ENCODE measurements at regions not wholly inside any gene's neighbourhood (a gene's known extent, or its start where the extent isn't known, plus 50 kb on each side); places are given as distances from the start of the nearest gene placed in this dataset.

DNA sequence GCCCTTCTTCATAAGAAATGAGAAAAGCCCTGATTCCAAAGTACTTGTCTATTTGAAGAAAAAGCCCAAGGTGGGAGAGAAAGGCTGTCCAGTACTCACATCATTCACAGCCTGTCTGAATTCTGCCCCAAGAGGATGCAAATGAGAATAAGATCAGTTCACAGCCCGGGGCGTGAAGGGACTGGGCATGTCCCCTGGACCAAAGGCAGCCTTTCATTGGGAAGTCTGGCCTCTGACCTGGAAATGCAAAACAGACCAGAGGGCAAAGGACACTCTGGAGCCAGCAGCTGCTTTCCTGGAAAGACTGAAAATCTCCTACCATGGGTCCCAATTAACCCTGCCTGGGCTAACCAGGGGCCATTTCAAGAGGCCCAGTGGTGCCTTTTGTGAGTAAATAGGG, 191.2 kb upstream of the PELI2 start:
- DNase-seq (ENCODE audit: low spot score): no peak
- Histone ChIP-seq H3K4me3 (ENCODE audit: severe bottlenecking) (no peak overlapping the region), H3K27me3 (ENCODE audit: insufficient read depth, poor library complexity, severe bottlenecking) (no peaks in the 10 kb centered on the region), H3K36me3 (ENCODE audit: low read depth) (no peaks in the 10 kb centered on the region), H3K9me3 (ENCODE audit: severe bottlenecking) (peaks cover 1% of the 10 kb centered on the region), H3K27ac (ENCODE audit: poor library complexity, severe bottlenecking) (no peak overlapping the region), H3K4me1 (ENCODE audit: insufficient read depth, poor library complexity, severe bottlenecking) (no peaks in the 10 kb centered on the region)
- no peak for ATAC-seq (ENCODE audit: low read depth)
- TF ChIP-seq, protein P1, sequence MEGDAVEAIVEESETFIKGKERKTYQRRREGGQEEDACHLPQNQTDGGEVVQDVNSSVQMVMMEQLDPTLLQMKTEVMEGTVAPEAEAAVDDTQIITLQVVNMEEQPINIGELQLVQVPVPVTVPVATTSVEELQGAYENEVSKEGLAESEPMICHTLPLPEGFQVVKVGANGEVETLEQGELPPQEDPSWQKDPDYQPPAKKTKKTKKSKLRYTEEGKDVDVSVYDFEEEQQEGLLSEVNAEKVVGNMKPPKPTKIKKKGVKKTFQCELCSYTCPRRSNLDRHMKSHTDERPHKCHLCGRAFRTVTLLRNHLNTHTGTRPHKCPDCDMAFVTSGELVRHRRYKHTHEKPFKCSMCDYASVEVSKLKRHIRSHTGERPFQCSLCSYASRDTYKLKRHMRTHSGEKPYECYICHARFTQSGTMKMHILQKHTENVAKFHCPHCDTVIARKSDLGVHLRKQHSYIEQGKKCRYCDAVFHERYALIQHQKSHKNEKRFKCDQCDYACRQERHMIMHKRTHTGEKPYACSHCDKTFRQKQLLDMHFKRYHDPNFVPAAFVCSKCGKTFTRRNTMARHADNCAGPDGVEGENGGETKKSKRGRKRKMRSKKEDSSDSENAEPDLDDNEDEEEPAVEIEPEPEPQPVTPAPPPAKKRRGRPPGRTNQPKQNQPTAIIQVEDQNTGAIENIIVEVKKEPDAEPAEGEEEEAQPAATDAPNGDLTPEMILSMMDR (IDR thresholded peaks at IDR 0.05; ENCODE audit: poor library complexity, severe bottlenecking): no peak

DNA sequence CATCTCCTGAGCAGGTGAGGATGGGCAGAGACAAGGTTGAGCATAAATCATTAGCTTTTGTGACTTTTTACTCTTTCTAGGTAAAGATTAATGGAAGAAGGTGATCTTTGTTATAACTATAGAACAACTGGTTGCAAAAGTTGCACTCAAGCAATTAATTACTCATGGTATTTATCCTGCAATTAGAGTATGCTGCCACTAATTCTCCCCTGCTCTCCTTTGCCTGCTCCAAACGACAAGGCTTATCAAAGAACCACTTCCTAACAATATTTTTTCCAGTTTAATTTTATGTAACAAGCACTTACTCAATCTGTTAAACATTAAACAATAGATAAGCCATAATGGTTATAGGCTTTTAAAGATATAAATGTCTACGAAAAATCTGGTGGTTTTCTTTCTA, 189.9 kb upstream of the PELI2 start:
- TF ChIP-seq, protein P1 (IDR thresholded peaks at IDR 0.05; ENCODE audit: poor library complexity, severe bottlenecking): no peak
- no peaks in the 10 kb centered on the region for H3K27me3 ChIP-seq (ENCODE audit: insufficient read depth, poor library complexity, severe bottlenecking)
- no peaks in the 10 kb centered on the region for H3K4me1 ChIP-seq (ENCODE audit: insufficient read depth, poor library complexity, severe bottlenecking)
- peaks cover 1% of the 10 kb centered on the region for H3K9me3 ChIP-seq (ENCODE audit: severe bottlenecking)
- ATAC-seq (ENCODE audit: low read depth) (no peak), DNase-seq (ENCODE audit: low spot score) (no peak)
- no peak overlapping the region for H3K27ac ChIP-seq (ENCODE audit: poor library complexity, severe bottlenecking)
- no peaks in the 10 kb centered on the region for H3K36me3 ChIP-seq (ENCODE audit: low read depth)
- H3K4me3 ChIP-seq (ENCODE audit: severe bottlenecking): no peak overlapping the region

DNA sequence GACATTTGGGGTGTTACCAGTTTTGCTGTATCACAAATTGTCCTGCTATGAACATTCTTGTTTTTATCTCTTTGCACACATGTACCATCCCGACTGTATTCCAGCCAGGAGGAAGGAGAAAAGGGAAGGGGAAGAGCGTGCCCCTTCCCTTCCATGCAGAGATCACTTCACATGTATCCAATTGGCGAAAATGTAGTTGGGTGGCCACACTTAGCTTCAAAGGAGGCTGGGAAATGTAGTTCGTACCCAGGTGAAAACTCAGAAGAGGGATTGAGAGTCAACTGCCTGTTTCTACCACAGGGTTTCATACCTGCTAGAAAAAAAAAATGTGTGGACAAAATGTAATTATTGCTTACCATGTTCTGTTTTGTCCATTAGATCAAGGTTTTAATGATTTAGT, 189.1 kb upstream of the PELI2 start:
- TF ChIP-seq, protein P1 (IDR thresholded peaks at IDR 0.05; ENCODE audit: poor library complexity, severe bottlenecking): no peak
- Histone ChIP-seq H3K4me1 (ENCODE audit: insufficient read depth, poor library complexity, severe bottlenecking) (no peaks in the 10 kb centered on the region), H3K36me3 (ENCODE audit: low read depth) (no peaks in the 10 kb centered on the region), H3K27ac (ENCODE audit: poor library complexity, severe bottlenecking) (no peak overlapping the region), H3K27me3 (ENCODE audit: insufficient read depth, poor library complexity, severe bottlenecking) (no peaks in the 10 kb centered on the region), H3K4me3 (ENCODE audit: severe bottlenecking) (no peak overlapping the region), H3K9me3 (ENCODE audit: severe bottlenecking) (peaks cover 1% of the 10 kb centered on the region)
- DNase-seq (ENCODE audit: low spot score) (no peak), ATAC-seq (ENCODE audit: low read depth) (no peak)

DNA sequence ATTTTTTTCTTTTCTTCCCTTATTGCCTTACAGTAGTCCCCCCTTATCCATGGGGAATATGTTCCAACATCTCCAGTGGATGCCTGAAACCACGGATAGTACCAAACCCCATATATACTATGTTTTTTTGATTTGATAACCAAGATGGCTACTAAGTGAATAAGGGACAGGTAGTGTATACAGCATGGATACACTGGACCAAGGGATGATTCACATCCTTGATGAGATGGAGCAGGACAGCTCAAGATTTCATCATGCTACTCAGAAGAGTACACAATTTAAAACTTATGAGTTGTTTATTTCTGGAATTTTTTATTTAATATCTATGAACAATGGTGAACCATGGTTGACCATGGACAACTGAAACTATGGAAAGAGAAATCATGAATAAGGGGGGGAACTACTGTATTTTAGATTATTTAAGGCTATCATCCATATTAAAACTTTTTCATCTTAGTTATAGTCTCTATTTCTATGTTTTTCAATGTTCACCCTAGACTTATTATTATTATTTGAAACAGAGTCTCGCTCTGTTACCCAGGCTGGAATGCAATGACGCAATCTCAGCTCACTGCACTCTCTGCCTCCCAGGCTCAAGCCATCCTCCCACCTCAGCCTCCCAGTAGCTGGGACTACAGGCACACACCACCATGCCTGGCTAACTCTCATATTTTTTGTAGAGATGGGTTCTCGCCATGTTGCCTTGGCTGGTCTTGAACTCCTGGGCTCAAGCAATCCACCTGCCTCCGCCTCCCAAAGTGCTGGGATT, 188.0 kb upstream of the PELI2 start:
- ATAC-seq (ENCODE audit: low read depth) (peak; percentile 68), DNase-seq (ENCODE audit: low spot score) (no peak)
- Histone ChIP-seq H3K27me3 (ENCODE audit: insufficient read depth, poor library complexity, severe bottlenecking) (no peaks in the 10 kb centered on the region), H3K4me3 (ENCODE audit: severe bottlenecking) (no peak overlapping the region), H3K4me1 (ENCODE audit: insufficient read depth, poor library complexity, severe bottlenecking) (no peaks in the 10 kb centered on the region), H3K27ac (ENCODE audit: poor library complexity, severe bottlenecking) (no peak overlapping the region), H3K9me3 (ENCODE audit: severe bottlenecking) (peaks cover 1% of the 10 kb centered on the region), H3K36me3 (ENCODE audit: low read depth) (no peaks in the 10 kb centered on the region)
- TF ChIP-seq, protein P1 (IDR thresholded peaks at IDR 0.05; ENCODE audit: poor library complexity, severe bottlenecking): no peak

DNA sequence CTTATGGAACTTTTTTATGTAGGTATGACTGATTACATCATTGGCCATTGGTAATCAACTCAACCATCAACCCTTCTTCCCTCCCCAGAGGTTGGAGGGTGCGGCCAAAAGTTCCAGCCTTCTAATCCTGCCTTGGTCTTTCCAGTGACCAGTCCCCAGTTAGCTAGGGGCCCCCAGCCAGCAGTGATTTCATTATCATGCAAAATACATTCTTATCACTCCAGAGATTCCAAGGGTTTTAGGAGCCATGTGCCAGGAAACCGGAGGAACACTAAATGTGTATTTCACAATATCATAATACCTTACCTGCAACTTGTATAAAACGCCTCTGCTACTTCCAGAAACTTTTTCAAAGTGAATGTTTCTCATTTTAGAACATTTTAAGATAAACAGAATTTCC, 181.5 kb upstream of the PELI2 start:
- ATAC-seq (ENCODE audit: low read depth): no peak
- no peak for DNase-seq (ENCODE audit: low spot score)
- Histone ChIP-seq H3K4me1 (ENCODE audit: insufficient read depth, poor library complexity, severe bottlenecking) (peaks cover 13% of the 10 kb centered on the region), H3K9me3 (ENCODE audit: severe bottlenecking) (no peaks in the 10 kb centered on the region), H3K27me3 (ENCODE audit: insufficient read depth, poor library complexity, severe bottlenecking) (no peaks in the 10 kb centered on the region), H3K36me3 (ENCODE audit: low read depth) (no peaks in the 10 kb centered on the region), H3K27ac (ENCODE audit: poor library complexity, severe bottlenecking) (no peak overlapping the region), H3K4me3 (ENCODE audit: severe bottlenecking) (no peak overlapping the region)
- TF ChIP-seq, protein P1 (IDR thresholded peaks at IDR 0.05; ENCODE audit: poor library complexity, severe bottlenecking): no peak

All from RWPE2 (cell line).